GM12891 (cell line): ENCODE measurements at regions not wholly inside any gene's neighbourhood (a gene's known extent, or its start where the extent isn't known, plus 50 kb on each side); places are given as distances from the start of the nearest gene placed in this dataset.
"Not testable (repeated sequence)": the region's sequence is repeated elsewhere in the genome, so short reads cannot be mapped to it uniquely, and the experiment has no call there.

ENCODE experiments used
- POLR2A ChIP-seq: IDR thresholded peaks from 2 replicates; pipeline ENCODE4 v1.6.1; 2011; ENCODE audit warnings: low read depth, low read length, control low read depth
- POLR2AphosphoS5 ChIP-seq: IDR thresholded peaks from 2 replicates; pipeline ENCODE4 v1.6.1; 2011; ENCODE audit warnings: low read depth, low read length, control low read depth

- not testable (repeated sequence) for TF ChIP-seq POLR2AphosphoS5, POLR2A
These were observed 2027.3 kb downstream of the PCDH9 start for GRCh38 chr13:65202845-65203244.
